ENCODE measurements at regions not wholly inside any gene's neighbourhood (a gene's known extent, or its start where the extent isn't known, plus 50 kb on each side); places are given as distances from the start of the nearest gene placed in this dataset.
"Not testable (repeated sequence)": the region's sequence is repeated elsewhere in the genome, so short reads cannot be mapped to it uniquely, and the experiment has no call there.

DNA sequence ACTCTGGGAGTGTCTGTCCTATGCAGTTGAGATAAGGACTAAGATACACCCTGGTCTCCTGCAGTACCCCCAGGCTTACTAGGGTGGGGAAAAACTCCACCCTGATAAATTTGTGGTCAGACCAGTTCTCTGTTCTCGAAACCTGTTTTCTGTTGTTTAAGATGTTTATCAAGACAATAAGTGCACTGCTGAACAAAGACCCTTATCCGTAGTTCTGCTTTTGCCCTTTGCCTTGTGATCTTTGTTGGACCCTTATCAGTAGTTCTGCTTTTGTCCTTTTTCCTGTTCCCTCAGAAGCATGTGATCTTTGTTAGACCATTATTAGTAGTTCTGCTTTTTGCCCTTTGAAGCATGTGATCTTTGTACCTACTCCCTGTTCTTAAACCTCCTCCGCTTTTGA is 824.4 kb downstream of the TRAM1L1 start:
- TF ChIP-seq, protein P1, sequence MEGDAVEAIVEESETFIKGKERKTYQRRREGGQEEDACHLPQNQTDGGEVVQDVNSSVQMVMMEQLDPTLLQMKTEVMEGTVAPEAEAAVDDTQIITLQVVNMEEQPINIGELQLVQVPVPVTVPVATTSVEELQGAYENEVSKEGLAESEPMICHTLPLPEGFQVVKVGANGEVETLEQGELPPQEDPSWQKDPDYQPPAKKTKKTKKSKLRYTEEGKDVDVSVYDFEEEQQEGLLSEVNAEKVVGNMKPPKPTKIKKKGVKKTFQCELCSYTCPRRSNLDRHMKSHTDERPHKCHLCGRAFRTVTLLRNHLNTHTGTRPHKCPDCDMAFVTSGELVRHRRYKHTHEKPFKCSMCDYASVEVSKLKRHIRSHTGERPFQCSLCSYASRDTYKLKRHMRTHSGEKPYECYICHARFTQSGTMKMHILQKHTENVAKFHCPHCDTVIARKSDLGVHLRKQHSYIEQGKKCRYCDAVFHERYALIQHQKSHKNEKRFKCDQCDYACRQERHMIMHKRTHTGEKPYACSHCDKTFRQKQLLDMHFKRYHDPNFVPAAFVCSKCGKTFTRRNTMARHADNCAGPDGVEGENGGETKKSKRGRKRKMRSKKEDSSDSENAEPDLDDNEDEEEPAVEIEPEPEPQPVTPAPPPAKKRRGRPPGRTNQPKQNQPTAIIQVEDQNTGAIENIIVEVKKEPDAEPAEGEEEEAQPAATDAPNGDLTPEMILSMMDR (conservative IDR thresholded peaks at IDR 0.05; ENCODE audit: low read depth, low read length): not testable (repeated sequence)
- TF ChIP-seq EZH2phosphoT487 (IDR thresholded peaks at IDR 0.05; ENCODE audit: borderline replicate concordance, low read length); EZH2 (IDR thresholded peaks at IDR 0.05; ENCODE audit: low read length, unreplicated experiment): not testable (repeated sequence)

Data from PC-3 (cell line).